Prostate gland (tissue), 2 donors: ENCODE measurements at regions not wholly inside any gene's neighbourhood (a gene's known extent, or its start where the extent isn't known, plus 50 kb on each side); places are given as distances from the start of the nearest gene placed in this dataset.

Experiments used
- DNase-seq: peaks from one replicate; pipeline ENCODE4 v3.0.0-alpha.2; 2019; ENCODE audit warnings: low spot score
- H3K27ac ChIP-seq, 2 donors: fragments of 200-600 bp; sonication (generic); 2 replicates each; pipeline ENCODE4 v1.5.1; 2017 to 2019
- H3K27me3 ChIP-seq: fragments of 200-600 bp; sonication (generic); replicated peaks from 2 replicates; pipeline ENCODE4 v1.5.1; 2019; ENCODE audit not compliant: insufficient read depth
- H3K36me3 ChIP-seq, 2 donors: fragments of 200-600 bp; sonication (generic); 1 replicate in 1 of 2; 2 replicates in 1 of 2; pipeline versions ENCODE4 v1.5.1 to v1.8.1; 2017 to 2019
- H3K4me1 ChIP-seq: fragments of 200-600 bp; sonication (generic); replicated peaks from 2 replicates; pipeline ENCODE4 v1.5.1; 2019
- H3K4me3 ChIP-seq, 2 donors: fragments of 200-600 bp; sonication (generic); 2 replicates each; pipeline ENCODE4 v1.5.1; 2017 to 2019
- H3K9me3 ChIP-seq: fragments of 200-600 bp; sonication (generic); 2 replicates; pipeline ENCODE4 v1.5.1; 2017
- POLR2A ChIP-seq: fragments of 450-650 bp; IDR thresholded peaks from one replicate; pipeline ENCODE4 v1.6.1; 2016; ENCODE audit warnings: antibody characterized with exemption, mild to moderate bottlenecking
- POLR2AphosphoS5 ChIP-seq: sonication (generic); formaldehyde crosslinking; IDR thresholded peaks from one replicate; pipeline ENCODE4 v1.6.1; 2017; ENCODE audit warnings: antibody characterized with exemption
- WGBS: methylation state at CpG from one replicate; pipeline ENCODE4 v1.1.5; 2018; 5-methylcytosine and 5-hydroxymethylcytosine counted together
- intact Hi-C: fragments of 100-400 bp; cut with DNase I; formaldehyde crosslinking; loops from one replicate; pipeline ENCODE4 v1.14.2; 2022
- TF ChIP-seq, protein P1 (sequence below), 4 experiments: fragments of 200-600 bp in 2 of 4; fragments of 450-650 bp in 2 of 4; sonication (generic) in 2 of 4; IDR thresholded peaks; 1 replicate in 3 of 4; 2 replicates in 1 of 4; pipeline ENCODE4 v1.5.1; 2016 to 2019; ENCODE audit warnings: antibody characterized with exemption in 4 of 4, mild to moderate bottlenecking in 2 of 4, moderate library complexity in 2 of 4

DNA sequence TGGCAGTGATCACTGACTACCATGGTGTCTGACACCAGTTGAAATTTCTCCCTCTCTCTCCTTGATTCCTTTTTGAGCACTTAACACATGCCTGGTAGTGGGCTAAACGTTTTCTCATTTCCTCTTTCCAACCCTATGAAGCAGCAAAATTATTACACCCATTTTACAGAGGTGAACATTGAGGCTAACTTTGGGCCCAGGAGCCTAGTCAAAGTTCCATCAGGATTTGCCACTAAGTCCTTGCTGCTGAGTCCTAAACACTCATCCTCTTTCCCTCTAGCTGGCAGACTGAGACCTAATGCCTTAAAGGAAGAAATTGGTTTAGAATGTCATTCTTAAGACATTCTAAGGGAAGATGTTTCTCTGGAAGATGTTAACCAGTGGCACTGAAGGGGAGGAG is 74.7 kb upstream of the IRX3 start:
- H3K36me3 ChIP-seq, result no peaks in the 10 kb centered on the region
- H3K27ac ChIP-seq, result no peak overlapping the region
- intact Hi-C loops, result no loop called here
- no peak overlapping the region for H3K4me3 ChIP-seq
- H3K9me3 ChIP-seq, result no peaks in the 10 kb centered on the region
- H3K4me1 ChIP-seq, result no peaks in the 10 kb centered on the region
- 67% methylated on average over 1 of the region's 1 CpG for WGBS
- TF ChIP-seq POLR2AphosphoS5 (no peak), POLR2A (no peak)
- TF ChIP-seq, protein P1, sequence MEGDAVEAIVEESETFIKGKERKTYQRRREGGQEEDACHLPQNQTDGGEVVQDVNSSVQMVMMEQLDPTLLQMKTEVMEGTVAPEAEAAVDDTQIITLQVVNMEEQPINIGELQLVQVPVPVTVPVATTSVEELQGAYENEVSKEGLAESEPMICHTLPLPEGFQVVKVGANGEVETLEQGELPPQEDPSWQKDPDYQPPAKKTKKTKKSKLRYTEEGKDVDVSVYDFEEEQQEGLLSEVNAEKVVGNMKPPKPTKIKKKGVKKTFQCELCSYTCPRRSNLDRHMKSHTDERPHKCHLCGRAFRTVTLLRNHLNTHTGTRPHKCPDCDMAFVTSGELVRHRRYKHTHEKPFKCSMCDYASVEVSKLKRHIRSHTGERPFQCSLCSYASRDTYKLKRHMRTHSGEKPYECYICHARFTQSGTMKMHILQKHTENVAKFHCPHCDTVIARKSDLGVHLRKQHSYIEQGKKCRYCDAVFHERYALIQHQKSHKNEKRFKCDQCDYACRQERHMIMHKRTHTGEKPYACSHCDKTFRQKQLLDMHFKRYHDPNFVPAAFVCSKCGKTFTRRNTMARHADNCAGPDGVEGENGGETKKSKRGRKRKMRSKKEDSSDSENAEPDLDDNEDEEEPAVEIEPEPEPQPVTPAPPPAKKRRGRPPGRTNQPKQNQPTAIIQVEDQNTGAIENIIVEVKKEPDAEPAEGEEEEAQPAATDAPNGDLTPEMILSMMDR (IDR thresholded peaks at IDR 0.05), result no peak
- no peak for DNase-seq
- H3K27me3 ChIP-seq, result peaks cover 3% of the 10 kb centered on the region

DNA sequence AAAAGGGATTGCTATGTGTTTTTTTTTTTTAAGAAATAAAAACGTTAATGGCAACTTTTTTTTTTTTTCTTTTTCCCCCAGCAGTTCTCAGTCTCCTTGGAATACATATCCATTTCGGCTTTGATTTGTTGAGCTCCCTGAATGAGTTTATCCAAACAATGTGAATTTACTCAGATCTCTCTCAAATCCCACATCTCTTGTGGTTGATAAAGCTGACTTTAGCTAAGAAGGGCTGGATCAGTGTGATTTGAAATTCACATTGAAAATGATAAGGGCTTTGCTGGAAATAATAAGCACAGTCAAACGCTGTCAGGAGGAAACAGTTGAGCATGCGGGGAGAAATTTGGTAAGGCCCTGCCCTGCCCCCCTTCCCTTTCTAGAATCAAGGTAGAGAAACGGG is 74.1 kb upstream of the IRX3 start:
- no peaks in the 10 kb centered on the region for H3K36me3 ChIP-seq
- intact Hi-C loops, result no loop called here
- TF ChIP-seq POLR2A (no peak), POLR2AphosphoS5 (no peak)
- TF ChIP-seq, protein P1 (IDR thresholded peaks at IDR 0.05), result no peak
- no peak overlapping the region for H3K4me3 ChIP-seq
- no peak overlapping the region for H3K27ac ChIP-seq
- 46% methylated on average over 5 of the region's 5 CpGs for WGBS
- H3K27me3 ChIP-seq, result peaks cover 3% of the 10 kb centered on the region
- no peaks in the 10 kb centered on the region for H3K4me1 ChIP-seq
- DNase-seq, result no peak
- no peaks in the 10 kb centered on the region for H3K9me3 ChIP-seq

DNA sequence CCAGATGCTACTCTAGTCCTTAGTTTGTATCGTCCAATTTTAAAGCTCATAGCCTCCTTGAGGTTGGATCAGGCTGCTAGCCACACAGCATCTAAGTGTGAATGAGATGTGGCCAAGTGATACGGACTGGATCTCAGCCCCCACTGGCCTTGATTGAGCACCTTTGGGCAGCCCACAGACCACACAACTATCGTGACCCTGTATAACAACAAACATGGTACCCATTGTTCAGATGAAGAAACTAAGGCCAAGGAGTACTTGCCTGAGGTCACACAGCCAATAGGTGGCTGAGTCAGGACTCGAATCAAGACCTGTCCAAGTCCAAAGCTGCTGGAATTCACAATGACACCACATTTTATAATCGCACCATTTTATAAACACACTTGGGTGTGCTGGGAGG is 73.0 kb upstream of the IRX3 start:
- 80% methylated on average over 5 of the region's 5 CpGs for WGBS
- TF ChIP-seq POLR2A (no peak), POLR2AphosphoS5 (no peak)
- TF ChIP-seq, protein P1 (IDR thresholded peaks at IDR 0.05), result no peak
- Histone ChIP-seq H3K4me3 (no peak overlapping the region), H3K36me3 (no peaks in the 10 kb centered on the region), H3K27me3 (peaks cover 3% of the 10 kb centered on the region), H3K9me3 (no peaks in the 10 kb centered on the region), H3K27ac (no peak overlapping the region), H3K4me1 (no peaks in the 10 kb centered on the region)
- intact Hi-C loops, result no loop called here
- no peak for DNase-seq

GRCh38 chr16:54359081-54359480 is 72.5 kb upstream of the IRX3 start:
- 91% methylated on average over 9 of the region's 9 CpGs for WGBS
- Histone ChIP-seq H3K4me1 (no peaks in the 10 kb centered on the region), H3K27me3 (peaks cover 3% of the 10 kb centered on the region), H3K36me3 (no peaks in the 10 kb centered on the region), H3K27ac (no peak overlapping the region), H3K9me3 (no peaks in the 10 kb centered on the region), H3K4me3 (no peak overlapping the region)
- intact Hi-C loops, result no loop called here
- TF ChIP-seq, protein P1 (IDR thresholded peaks at IDR 0.05), result no peak
- TF ChIP-seq POLR2A (no peak), POLR2AphosphoS5 (no peak)
- no peak for DNase-seq

DNA sequence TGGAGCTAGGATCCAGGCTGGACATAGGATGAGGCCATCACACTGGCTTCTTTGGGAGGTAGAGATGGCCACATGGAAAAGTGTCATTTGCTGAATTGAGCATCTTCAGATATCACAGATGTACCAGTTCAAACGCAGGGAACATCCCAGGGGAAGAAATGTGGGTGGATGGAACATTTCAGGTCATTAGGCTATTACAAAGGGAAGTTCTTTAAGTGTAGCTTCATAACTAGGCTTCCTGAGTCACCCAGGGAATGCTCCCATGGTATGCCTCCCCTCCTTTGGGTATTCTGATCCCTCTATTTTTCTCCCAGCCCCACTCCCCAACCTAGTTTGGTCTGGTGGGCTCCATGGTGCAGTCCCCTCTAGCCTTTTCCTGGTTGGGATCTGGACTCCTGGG is 69.8 kb upstream of the IRX3 start:
- no peak for TF ChIP-seq POLR2AphosphoS5
- no peak for TF ChIP-seq POLR2A
- TF ChIP-seq, protein P1 (IDR thresholded peaks at IDR 0.05), result no peak
- H3K27me3 ChIP-seq, result no peaks in the 10 kb centered on the region
- intact Hi-C loops, result no loop called here
- H3K36me3 ChIP-seq, result no peaks in the 10 kb centered on the region
- H3K4me3 ChIP-seq, result no peak overlapping the region
- DNase-seq, result no peak
- no peaks in the 10 kb centered on the region for H3K4me1 ChIP-seq
- WGBS, result 80% methylated on average over 1 of the region's 1 CpG
- H3K27ac ChIP-seq, result no peak overlapping the region
- no peaks in the 10 kb centered on the region for H3K9me3 ChIP-seq
